MCF 10A (cell line): ENCODE measurements at regions not wholly inside any gene's neighbourhood (a gene's known extent, or its start where the extent isn't known, plus 50 kb on each side); places are given as distances from the start of the nearest gene placed in this dataset.

ENCODE experiments used
- BruUV-seq: library from RNA; stranded (reverse); fragments of 400-500 nt; replicated peaks from 2 replicates; lab custom pipeline; 2021; lab: Mats Ljungman, UMichigan
- CTCF ChIA-PET: fragments of 300-600 bp; sonication (Branson Sonifier 250); formaldehyde crosslinking; extraction: SDS; loops from one replicate; lab custom pipeline; 2021; ENCODE audit warnings: antibody characterized with exemption, inconsistent platforms; lab: Yijun Ruan, JAX
- POLR2A ChIA-PET: fragments of 300-600, 350-650 bp; sonication (Branson Sonifier 250); formaldehyde crosslinking; extraction: SDS; loops from one replicate; lab custom pipeline; 2020; ENCODE audit warnings: antibody characterized with exemption, inconsistent platforms; lab: Yijun Ruan, JAX
- DNase-seq: peaks from one replicate; pipeline ENCODE4 v3.0.0-alpha.2; 2018; ENCODE audit not compliant: unreplicated experiment
- H3K27ac Mint-ChIP-seq: one replicate; pipeline ENCODE4 v1.8.0; 2022; ENCODE audit warnings: mild to moderate bottlenecking, low read depth, mixed read lengths; ENCODE audit not compliant: unreplicated experiment
- H3K27me3 Mint-ChIP-seq: one replicate; pipeline ENCODE4 v1.8.0; 2022; ENCODE audit warnings: mixed read lengths; ENCODE audit not compliant: insufficient read depth, unreplicated experiment
- H3K36me3 Mint-ChIP-seq: one replicate; pipeline ENCODE4 v1.8.0; 2022; ENCODE audit warnings: mild to moderate bottlenecking, moderate library complexity, mixed read lengths; ENCODE audit not compliant: insufficient read depth, unreplicated experiment
- H3K4me1 Mint-ChIP-seq: one replicate; pipeline ENCODE4 v1.8.0; 2022; ENCODE audit warnings: mixed read lengths; ENCODE audit not compliant: insufficient read depth, unreplicated experiment
- H3K4me3 Mint-ChIP-seq: one replicate; pipeline ENCODE4 v1.8.0; 2022; ENCODE audit warnings: mild to moderate bottlenecking, moderate library complexity, mixed read lengths; ENCODE audit not compliant: unreplicated experiment
- H3K9me3 Mint-ChIP-seq: one replicate; pipeline ENCODE4 v1.8.0; 2022; ENCODE audit warnings: mixed read lengths; ENCODE audit not compliant: unreplicated experiment
- intact Hi-C: fragments of 100-400 bp; cut with micrococcal nuclease; formaldehyde crosslinking; loops from 2 replicates; pipeline ENCODE4 v1.14.1; 2022
- TF ChIP-seq, protein P1 (sequence below): fragments of 200-600 bp; IDR thresholded peaks from one replicate; pipeline ENCODE4 v1.8.0; 2022; ENCODE audit warnings: antibody characterized with exemption, mild to moderate bottlenecking; ENCODE audit not compliant: unreplicated experiment

DNA sequence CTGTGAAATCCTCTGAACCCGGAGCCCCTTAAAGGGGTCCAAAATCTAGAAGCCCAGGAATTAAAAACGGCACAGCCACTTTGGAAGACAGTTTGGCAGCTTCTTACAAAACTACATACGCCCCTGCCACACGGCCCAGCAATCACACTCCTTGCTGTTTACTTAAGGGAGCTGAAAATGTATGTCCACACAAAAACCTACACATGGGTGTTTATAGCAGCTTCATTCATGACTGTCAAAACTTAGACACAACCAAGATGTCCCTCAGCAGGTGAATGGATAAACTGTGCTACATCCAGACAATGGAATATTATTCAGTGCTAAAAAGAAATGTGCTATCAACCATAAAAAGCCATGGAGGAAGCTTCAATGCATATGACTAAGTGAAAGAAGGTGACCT is 162.5 kb downstream of the NUP210 start:
- Mint-ChIP-seq H3K36me3 (no peaks in the 10 kb centered on the region), H3K27ac (no peak overlapping the region), H3K27me3 (peaks cover 67% of the 10 kb centered on the region), H3K4me1 (no peaks in the 10 kb centered on the region), H3K4me3 (no peak overlapping the region), H3K9me3 (no peaks in the 10 kb centered on the region)
- no TSS peak for BruUV-seq
- POLR2A ChIA-PET: no interaction called here
- CTCF ChIA-PET: interaction anchor here (0.5 kb wide), 1 partner anchor 23 kb away, joined by 4 read pairs; no protein-coding TSS in a partner anchor
- intact Hi-C loops: no loop called here
- TF ChIP-seq, protein P1, sequence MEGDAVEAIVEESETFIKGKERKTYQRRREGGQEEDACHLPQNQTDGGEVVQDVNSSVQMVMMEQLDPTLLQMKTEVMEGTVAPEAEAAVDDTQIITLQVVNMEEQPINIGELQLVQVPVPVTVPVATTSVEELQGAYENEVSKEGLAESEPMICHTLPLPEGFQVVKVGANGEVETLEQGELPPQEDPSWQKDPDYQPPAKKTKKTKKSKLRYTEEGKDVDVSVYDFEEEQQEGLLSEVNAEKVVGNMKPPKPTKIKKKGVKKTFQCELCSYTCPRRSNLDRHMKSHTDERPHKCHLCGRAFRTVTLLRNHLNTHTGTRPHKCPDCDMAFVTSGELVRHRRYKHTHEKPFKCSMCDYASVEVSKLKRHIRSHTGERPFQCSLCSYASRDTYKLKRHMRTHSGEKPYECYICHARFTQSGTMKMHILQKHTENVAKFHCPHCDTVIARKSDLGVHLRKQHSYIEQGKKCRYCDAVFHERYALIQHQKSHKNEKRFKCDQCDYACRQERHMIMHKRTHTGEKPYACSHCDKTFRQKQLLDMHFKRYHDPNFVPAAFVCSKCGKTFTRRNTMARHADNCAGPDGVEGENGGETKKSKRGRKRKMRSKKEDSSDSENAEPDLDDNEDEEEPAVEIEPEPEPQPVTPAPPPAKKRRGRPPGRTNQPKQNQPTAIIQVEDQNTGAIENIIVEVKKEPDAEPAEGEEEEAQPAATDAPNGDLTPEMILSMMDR: no peak
- no peak for DNase-seq

DNA sequence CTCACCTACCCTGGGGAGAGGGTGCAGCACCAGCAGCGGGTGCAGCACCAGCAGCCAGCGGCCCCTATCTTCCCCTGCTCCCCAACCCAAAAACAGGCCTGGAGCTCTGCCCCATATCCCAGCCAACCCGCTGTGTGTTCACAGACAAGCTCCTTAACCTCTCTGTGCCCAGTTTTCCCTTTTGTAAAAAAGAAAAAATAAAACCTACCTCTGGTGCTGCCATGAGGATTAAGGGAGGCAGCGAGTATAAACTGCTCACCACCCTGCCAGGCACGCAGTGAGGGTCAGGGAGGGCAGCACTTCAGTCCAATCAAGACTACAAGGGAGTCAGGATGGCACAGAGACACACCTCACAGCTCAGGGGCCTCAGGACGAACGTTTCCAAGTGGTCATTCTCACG is 163.3 kb downstream of the NUP210 start:
- H3K36me3 Mint-ChIP-seq: no peaks in the 10 kb centered on the region
- ChIA-PET CTCF (interaction anchor here (0.6 kb wide), 1 partner anchor 369 kb away, joined by 3 read pairs; no protein-coding TSS in a partner anchor), POLR2A (no interaction called here)
- H3K27ac Mint-ChIP-seq: no peak overlapping the region
- peaks cover 75% of the 10 kb centered on the region for H3K27me3 Mint-ChIP-seq
- TF ChIP-seq, protein P1: no peak
- H3K9me3 Mint-ChIP-seq: no peaks in the 10 kb centered on the region
- no TSS peak for BruUV-seq
- intact Hi-C loops: no loop called here
- H3K4me3 Mint-ChIP-seq: no peak overlapping the region
- no peaks in the 10 kb centered on the region for H3K4me1 Mint-ChIP-seq
- DNase-seq: no peak

DNA sequence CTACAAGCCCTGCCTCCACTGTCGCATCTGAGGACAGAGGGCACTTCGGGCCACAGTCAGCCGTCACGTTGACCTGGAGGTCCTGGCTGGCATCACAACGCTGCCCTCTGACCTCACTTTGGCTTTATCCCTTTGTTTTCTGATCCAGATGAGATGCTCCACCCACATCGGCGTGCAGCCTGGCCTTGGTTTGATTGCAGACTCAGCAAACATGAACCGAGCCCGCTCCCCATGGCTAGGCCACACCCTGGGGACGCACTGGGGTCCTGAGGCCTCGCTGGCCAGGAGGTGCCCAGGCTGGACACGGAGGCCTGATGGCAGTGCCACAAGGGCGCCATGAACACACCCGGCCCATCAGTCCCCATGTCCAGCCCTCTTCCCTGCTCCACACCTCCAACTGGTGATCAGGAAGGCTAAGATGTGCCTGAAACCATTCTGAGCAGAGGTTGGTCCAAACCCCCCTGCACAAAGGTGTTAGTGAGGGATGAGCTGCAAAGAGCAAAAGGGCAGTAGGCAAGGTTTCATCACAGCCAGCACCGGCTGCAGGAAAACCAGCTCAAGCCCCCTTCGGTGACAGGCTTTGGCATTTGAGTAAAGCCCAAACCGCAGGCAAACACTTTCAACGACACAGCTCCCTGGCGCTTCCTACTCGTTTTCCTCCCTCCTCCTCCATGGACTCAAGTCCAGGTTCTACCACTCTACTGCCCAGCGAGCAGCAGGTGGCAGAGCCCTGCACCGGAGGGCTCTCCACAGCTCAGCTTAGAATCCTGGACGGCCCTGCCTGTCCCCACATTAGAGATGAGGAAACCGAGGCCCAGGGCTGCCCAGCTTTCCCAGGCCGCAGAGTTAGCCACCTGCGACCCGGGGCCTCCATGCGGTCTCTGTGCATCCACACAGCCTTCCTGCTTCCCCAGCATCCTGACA is 165.8 kb downstream of the NUP210 start:
- no peak overlapping the region for H3K27ac Mint-ChIP-seq
- no peaks in the 10 kb centered on the region for H3K4me1 Mint-ChIP-seq
- no TSS peak for BruUV-seq
- no peak for DNase-seq
- ChIA-PET CTCF (interaction anchor here (0.6 kb wide), 1 partner anchor 86 kb away, joined by 3 read pairs; no protein-coding TSS in a partner anchor), POLR2A (no interaction called here)
- no peaks in the 10 kb centered on the region for H3K9me3 Mint-ChIP-seq
- intact Hi-C loops: no loop called here
- H3K4me3 Mint-ChIP-seq: no peak overlapping the region
- peaks cover 76% of the 10 kb centered on the region for H3K27me3 Mint-ChIP-seq
- H3K36me3 Mint-ChIP-seq: no peaks in the 10 kb centered on the region
- TF ChIP-seq, protein P1: no peak

DNA sequence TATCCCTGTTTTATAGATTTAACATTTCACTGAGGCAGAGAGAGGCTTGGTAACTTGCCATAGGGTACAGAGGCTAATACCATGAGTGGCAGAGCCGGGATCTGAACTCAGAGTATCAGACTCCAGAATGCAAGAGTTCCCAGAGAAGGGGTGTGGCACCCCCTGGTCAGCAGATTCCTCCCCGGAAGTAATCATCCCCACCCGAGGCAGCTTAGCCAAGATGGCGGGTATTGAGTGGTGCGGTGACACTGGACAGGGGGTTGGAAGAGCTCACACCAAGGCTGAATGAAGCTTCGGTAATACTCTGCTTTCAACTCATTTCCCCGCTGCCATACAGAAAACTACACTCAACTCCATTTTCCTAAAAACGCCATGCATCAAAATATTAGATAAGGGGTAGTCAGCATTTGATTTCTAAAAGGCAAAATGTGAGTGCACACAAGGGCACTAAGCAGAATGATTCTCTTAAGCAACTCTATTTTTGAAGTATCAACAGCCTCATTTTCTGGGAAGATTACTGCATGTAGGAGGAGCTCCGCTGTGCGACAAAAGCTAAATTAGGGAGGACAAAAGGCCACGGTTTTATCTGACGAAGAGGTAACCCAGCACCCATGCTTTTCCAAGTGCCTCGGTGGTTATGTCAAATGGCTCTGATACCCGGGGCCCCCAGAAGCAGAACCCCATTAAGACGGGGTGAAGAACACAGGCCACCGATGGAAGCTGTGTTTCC is 166.7 kb downstream of the NUP210 start:
- Mint-ChIP-seq H3K9me3 (no peaks in the 10 kb centered on the region), H3K4me1 (no peaks in the 10 kb centered on the region), H3K4me3 (no peak overlapping the region), H3K27me3 (peaks cover 67% of the 10 kb centered on the region), H3K36me3 (no peaks in the 10 kb centered on the region), H3K27ac (no peak overlapping the region)
- POLR2A ChIA-PET: no interaction called here
- no peak for DNase-seq
- BruUV-seq: no TSS peak
- intact Hi-C loops: no loop called here
- CTCF ChIA-PET: no interaction called here
- TF ChIP-seq, protein P1: no peak
